Kidney epithelial cell (primary cell): ENCODE measurements at regions not wholly inside any gene's neighbourhood (a gene's known extent, or its start where the extent isn't known, plus 50 kb on each side); places are given as distances from the start of the nearest gene placed in this dataset.
A peak's percentile ranks its signal among the peaks of the same experiment; 100 is the strongest.

ENCODE experiments used
- DNase-seq: peaks from one replicate; pipeline ENCODE4 v3.0.0-alpha.2; 2010; ENCODE audit warnings: low read depth
- H3K27me3 ChIP-seq: 2 replicates; pipeline ENCODE4 v1.6.0; 2011; ENCODE audit warnings: low read length; ENCODE audit not compliant: control insufficient read depth, insufficient read depth
- H3K36me3 ChIP-seq: 2 replicates; pipeline ENCODE4 v1.5.1; 2011; ENCODE audit warnings: low read length; ENCODE audit not compliant: control insufficient read depth, insufficient read depth
- H3K4me3 ChIP-seq: 2 replicates; pipeline ENCODE4 v1.5.1; 2011; ENCODE audit warnings: low read depth, mild to moderate bottlenecking, control low read depth, low read length
- CTCF ChIP-seq: IDR thresholded peaks from 2 replicates; pipeline ENCODE4 v1.5.1; 2011; ENCODE audit warnings: mild to moderate bottlenecking, moderate library complexity, low read length, control low read depth, inconsistent platforms; ENCODE audit not compliant: insufficient read depth, poor library complexity, severe bottlenecking

GRCh38 chr9:92177591-92177990 lies 62.4 kb upstream of the SPTLC1 start:
- DNase-seq: no peak
- Histone ChIP-seq H3K4me3 (no peak overlapping the region), H3K36me3 (no peaks in the 10 kb centered on the region), H3K27me3 (no peaks in the 10 kb centered on the region)
- TF ChIP-seq CTCF: no peak

DNA sequence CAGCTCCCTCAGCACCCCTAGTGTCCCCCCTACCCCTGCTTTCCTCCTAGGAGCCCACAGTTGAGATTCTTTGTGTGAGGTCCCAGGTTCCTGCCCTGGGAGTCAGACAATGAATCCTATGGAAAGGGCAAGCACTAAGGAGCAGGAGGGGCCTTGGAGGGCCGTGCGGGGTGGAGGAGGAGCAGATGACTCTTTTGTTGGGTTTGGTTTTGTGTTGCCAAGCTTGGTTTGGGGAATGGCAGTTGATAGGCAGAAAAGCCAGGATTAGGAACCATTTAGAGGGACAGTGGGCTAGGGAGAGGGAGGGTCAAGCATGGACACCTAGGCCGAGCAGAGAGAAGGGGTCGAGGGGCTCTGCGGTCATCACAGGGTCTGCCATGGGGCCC lies 61.6 kb upstream of the SPTLC1 start:
- no peaks in the 10 kb centered on the region for H3K36me3 ChIP-seq
- no peak overlapping the region for H3K4me3 ChIP-seq
- H3K27me3 ChIP-seq: no peaks in the 10 kb centered on the region
- TF ChIP-seq CTCF: no peak
- DNase-seq: no peak

GRCh38 chr9:92176068-92176799 lies 61.0 kb upstream of the SPTLC1 start:
- DNase-seq: no peak
- H3K36me3 ChIP-seq: no peaks in the 10 kb centered on the region
- H3K4me3 ChIP-seq: no peak overlapping the region
- H3K27me3 ChIP-seq: peaks cover 3% of the 10 kb centered on the region
- peak; percentile 8 for TF ChIP-seq CTCF

GRCh38 chr9:92175441-92175840 lies 60.2 kb upstream of the SPTLC1 start:
- DNase-seq: no peak
- H3K36me3 ChIP-seq: no peaks in the 10 kb centered on the region
- TF ChIP-seq CTCF: no peak

GRCh38 chr9:92173318-92173717 lies 58.1 kb upstream of the SPTLC1 start:
- H3K4me3 ChIP-seq: no peak overlapping the region
- no peak for DNase-seq
- TF ChIP-seq CTCF: no peak
- no peaks in the 10 kb centered on the region for H3K36me3 ChIP-seq
- H3K27me3 ChIP-seq: peaks cover 7% of the 10 kb centered on the region

More at GRCh38 chr9:92175441-92175840, 60.2 kb upstream of the SPTLC1 start:
- Histone ChIP-seq H3K27me3 (peaks cover 7% of the 10 kb centered on the region), H3K4me3 (no peak overlapping the region)

DNA sequence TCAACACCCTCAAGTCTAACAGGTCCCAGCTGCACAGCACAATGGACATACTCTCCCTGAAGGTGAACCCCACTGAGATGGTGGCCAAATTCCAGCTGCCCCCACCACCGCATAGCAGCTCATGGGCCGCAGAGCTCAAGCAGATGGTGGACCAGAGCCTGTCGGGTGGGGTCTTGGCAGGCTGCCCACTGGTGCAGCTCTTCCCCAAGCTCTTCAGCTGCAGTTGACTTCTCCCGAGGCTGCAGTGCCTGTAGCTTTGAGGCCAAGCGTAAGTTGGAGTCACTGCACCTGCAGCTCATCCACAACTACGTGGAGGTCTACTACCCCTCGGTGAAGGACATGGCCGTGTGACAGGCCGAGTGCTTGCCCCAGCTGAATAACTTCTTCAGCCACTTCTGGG lies 56.6 kb upstream of the SPTLC1 start:
- DNase-seq: no peak
- H3K27me3 ChIP-seq: peaks cover 7% of the 10 kb centered on the region
- TF ChIP-seq CTCF: no peak
- no peak overlapping the region for H3K4me3 ChIP-seq
- no peaks in the 10 kb centered on the region for H3K36me3 ChIP-seq
